ENCODE measurements at regions not wholly inside any gene's neighbourhood (a gene's known extent, or its start where the extent isn't known, plus 50 kb on each side); places are given as distances from the start of the nearest gene placed in this dataset.

- no peak for TF ChIP-seq E2F4 (CRISPR knock-in tag; IDR thresholded peaks at IDR 0.05; ENCODE audit: borderline replicate concordance, low read depth)
- no peak for TF ChIP-seq TEAD4 (CRISPR knock-in tag; IDR thresholded peaks at IDR 0.05)
- peak; percentile 47 for TF ChIP-seq CTCF (IDR thresholded peaks at IDR 0.05)
- no peak for TF ChIP-seq KAT7 (CRISPR knock-in tag; IDR thresholded peaks at IDR 0.05; ENCODE audit: borderline replicate concordance)
- TF ChIP-seq SP1 (CRISPR knock-in tag; conservative IDR thresholded peaks at IDR 0.05), result no peak
- TF ChIP-seq NFE2L1 (CRISPR knock-in tag; IDR thresholded peaks at IDR 0.05), result no peak
- TF ChIP-seq AR (CRISPR knock-in tag; IDR thresholded peaks at IDR 0.05), result no peak
- TF ChIP-seq RELA (CRISPR knock-in tag; IDR thresholded peaks at IDR 0.05; ENCODE audit: borderline replicate concordance), result no peak
- no peak for TF ChIP-seq USF2 (CRISPR knock-in tag; IDR thresholded peaks at IDR 0.05)
- no peak for TF ChIP-seq MXD4 (CRISPR knock-in tag; IDR thresholded peaks at IDR 0.05; ENCODE audit: borderline replicate concordance)
Observed at GRCh38 chr6:117829594-117830319, 77.3 kb upstream of the SLC35F1 start.
